Neural crest cell (in vitro differentiated cells): ENCODE measurements at regions not wholly inside any gene's neighbourhood (a gene's known extent, or its start where the extent isn't known, plus 50 kb on each side); places are given as distances from the start of the nearest gene placed in this dataset.

Experiments
- DNase-seq: peaks from one replicate; pipeline ENCODE4 v3.0.0; 2021; ENCODE audit warnings: low read depth, mixed read lengths, low spot score
- H3K27ac Mint-ChIP-seq: one replicate; pipeline ENCODE4 v1.8.0; 2021; ENCODE audit warnings: mild to moderate bottlenecking, mixed read lengths; ENCODE audit not compliant: unreplicated experiment
- H3K27me3 Mint-ChIP-seq: 2 replicates; pipeline ENCODE4 v1.8.0; 2021; ENCODE audit warnings: low read depth, mild to moderate bottlenecking, mixed read lengths
- H3K36me3 Mint-ChIP-seq: 2 replicates; pipeline ENCODE4 v1.8.0; 2021; ENCODE audit warnings: low read depth, mild to moderate bottlenecking, mixed read lengths
- H3K4me1 Mint-ChIP-seq: 2 replicates; pipeline ENCODE4 v1.8.0; 2021; ENCODE audit warnings: mixed read lengths
- H3K4me3 Mint-ChIP-seq: one replicate; pipeline ENCODE4 v1.8.0; 2021; ENCODE audit warnings: mild to moderate bottlenecking, mixed read lengths
- H3K9me3 Mint-ChIP-seq: 2 replicates; pipeline ENCODE4 v1.8.0; 2021; ENCODE audit warnings: mixed read lengths
- TF ChIP-seq, protein P1 (sequence below): fragments of 200-600 bp; sonication (generic); conservative IDR thresholded peaks from 2 replicates; pipeline ENCODE4 v1.5.0; 2021; ENCODE audit warnings: antibody characterized with exemption, mild to moderate bottlenecking

- TF ChIP-seq, protein P1, sequence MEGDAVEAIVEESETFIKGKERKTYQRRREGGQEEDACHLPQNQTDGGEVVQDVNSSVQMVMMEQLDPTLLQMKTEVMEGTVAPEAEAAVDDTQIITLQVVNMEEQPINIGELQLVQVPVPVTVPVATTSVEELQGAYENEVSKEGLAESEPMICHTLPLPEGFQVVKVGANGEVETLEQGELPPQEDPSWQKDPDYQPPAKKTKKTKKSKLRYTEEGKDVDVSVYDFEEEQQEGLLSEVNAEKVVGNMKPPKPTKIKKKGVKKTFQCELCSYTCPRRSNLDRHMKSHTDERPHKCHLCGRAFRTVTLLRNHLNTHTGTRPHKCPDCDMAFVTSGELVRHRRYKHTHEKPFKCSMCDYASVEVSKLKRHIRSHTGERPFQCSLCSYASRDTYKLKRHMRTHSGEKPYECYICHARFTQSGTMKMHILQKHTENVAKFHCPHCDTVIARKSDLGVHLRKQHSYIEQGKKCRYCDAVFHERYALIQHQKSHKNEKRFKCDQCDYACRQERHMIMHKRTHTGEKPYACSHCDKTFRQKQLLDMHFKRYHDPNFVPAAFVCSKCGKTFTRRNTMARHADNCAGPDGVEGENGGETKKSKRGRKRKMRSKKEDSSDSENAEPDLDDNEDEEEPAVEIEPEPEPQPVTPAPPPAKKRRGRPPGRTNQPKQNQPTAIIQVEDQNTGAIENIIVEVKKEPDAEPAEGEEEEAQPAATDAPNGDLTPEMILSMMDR, result no peak
- Mint-ChIP-seq H3K27me3 (no peaks in the 10 kb centered on the region), H3K36me3 (no peaks in the 10 kb centered on the region), H3K27ac (no peak overlapping the region), H3K4me1 (no peaks in the 10 kb centered on the region), H3K4me3 (no peak overlapping the region), H3K9me3 (peaks cover 2% of the 10 kb centered on the region)
- no peak for DNase-seq
Observed at GRCh38 chr6:120627612-120628011, 706.7 kb downstream of the TBC1D32 start.

GRCh38 chr6:120622127-120622631 lies 712.1 kb downstream of the TBC1D32 start:
- DNase-seq, result no peak

GRCh38 chr6:120620900-120621299 lies 713.4 kb downstream of the TBC1D32 start:
- Mint-ChIP-seq H3K4me1 (no peaks in the 10 kb centered on the region), H3K36me3 (no peaks in the 10 kb centered on the region), H3K4me3 (no peak overlapping the region), H3K9me3 (no peaks in the 10 kb centered on the region), H3K27ac (no peak overlapping the region), H3K27me3 (no peaks in the 10 kb centered on the region)
- DNase-seq, result no peak
- TF ChIP-seq, protein P1, result no peak

More at GRCh38 chr6:120622127-120622631, 712.1 kb downstream of the TBC1D32 start:
- Mint-ChIP-seq H3K9me3 (peaks cover 2% of the 10 kb centered on the region), H3K27me3 (no peaks in the 10 kb centered on the region), H3K4me3 (no peak overlapping the region), H3K4me1 (no peaks in the 10 kb centered on the region), H3K27ac (no peak overlapping the region), H3K36me3 (no peaks in the 10 kb centered on the region)
- TF ChIP-seq, protein P1, result no peak

- no peak overlapping the region for H3K4me3 Mint-ChIP-seq
- H3K27me3 Mint-ChIP-seq, result no peaks in the 10 kb centered on the region
- no peaks in the 10 kb centered on the region for H3K4me1 Mint-ChIP-seq
- no peaks in the 10 kb centered on the region for H3K9me3 Mint-ChIP-seq
- no peak overlapping the region for H3K27ac Mint-ChIP-seq
- DNase-seq, result no peak
- TF ChIP-seq, protein P1, result no peak
- H3K36me3 Mint-ChIP-seq, result no peaks in the 10 kb centered on the region
Observed at GRCh38 chr6:120615238-120615637, 719.0 kb downstream of the TBC1D32 start.

GRCh38 chr6:120614723-120615122 lies 719.6 kb downstream of the TBC1D32 start:
- TF ChIP-seq, protein P1, result no peak
- no peak for DNase-seq
- Mint-ChIP-seq H3K27ac (no peak overlapping the region), H3K4me1 (no peaks in the 10 kb centered on the region), H3K9me3 (no peaks in the 10 kb centered on the region), H3K36me3 (no peaks in the 10 kb centered on the region), H3K27me3 (no peaks in the 10 kb centered on the region), H3K4me3 (no peak overlapping the region)
